C4-2B (cell line): ENCODE measurements at regions not wholly inside any gene's neighbourhood (a gene's known extent, or its start where the extent isn't known, plus 50 kb on each side); places are given as distances from the start of the nearest gene placed in this dataset.

Source experiments
- H3K27ac ChIP-seq: fragments of 450-650 bp; 2 replicates; pipeline ENCODE4 v1.5.1; 2017
- ZFX ChIP-seq: fragments of 450-650 bp; IDR thresholded peaks from 2 replicates; pipeline ENCODE4 v1.6.1; 2017
- TF ChIP-seq, protein P1 (sequence below): fragments of 450-650 bp; conservative IDR thresholded peaks from 2 replicates; pipeline ENCODE4 v1.5.1; 2017; ENCODE audit warnings: mild to moderate bottlenecking

DNA sequence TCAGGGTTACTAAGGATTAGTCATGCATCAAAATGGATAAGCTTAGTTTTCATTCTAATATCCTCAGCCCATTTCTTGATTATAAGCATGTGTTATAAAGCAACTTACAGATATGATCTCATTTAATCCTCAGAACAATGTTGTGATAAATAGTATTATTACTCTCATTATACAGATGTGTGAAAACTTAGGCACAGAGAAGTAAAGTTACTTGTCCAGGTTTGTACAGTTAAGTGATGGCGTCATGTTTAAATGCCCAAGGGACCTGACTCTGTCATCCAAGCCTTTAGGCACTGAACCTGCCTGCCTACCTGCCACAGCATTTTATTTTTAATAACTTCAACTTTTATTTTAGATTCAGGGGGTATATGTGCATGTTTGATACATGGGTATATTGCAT lies 472.9 kb upstream of the SEMA6D start:
- H3K27ac ChIP-seq = no peak overlapping the region
- no peak for TF ChIP-seq ZFX
- TF ChIP-seq, protein P1, sequence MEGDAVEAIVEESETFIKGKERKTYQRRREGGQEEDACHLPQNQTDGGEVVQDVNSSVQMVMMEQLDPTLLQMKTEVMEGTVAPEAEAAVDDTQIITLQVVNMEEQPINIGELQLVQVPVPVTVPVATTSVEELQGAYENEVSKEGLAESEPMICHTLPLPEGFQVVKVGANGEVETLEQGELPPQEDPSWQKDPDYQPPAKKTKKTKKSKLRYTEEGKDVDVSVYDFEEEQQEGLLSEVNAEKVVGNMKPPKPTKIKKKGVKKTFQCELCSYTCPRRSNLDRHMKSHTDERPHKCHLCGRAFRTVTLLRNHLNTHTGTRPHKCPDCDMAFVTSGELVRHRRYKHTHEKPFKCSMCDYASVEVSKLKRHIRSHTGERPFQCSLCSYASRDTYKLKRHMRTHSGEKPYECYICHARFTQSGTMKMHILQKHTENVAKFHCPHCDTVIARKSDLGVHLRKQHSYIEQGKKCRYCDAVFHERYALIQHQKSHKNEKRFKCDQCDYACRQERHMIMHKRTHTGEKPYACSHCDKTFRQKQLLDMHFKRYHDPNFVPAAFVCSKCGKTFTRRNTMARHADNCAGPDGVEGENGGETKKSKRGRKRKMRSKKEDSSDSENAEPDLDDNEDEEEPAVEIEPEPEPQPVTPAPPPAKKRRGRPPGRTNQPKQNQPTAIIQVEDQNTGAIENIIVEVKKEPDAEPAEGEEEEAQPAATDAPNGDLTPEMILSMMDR = no peak

DNA sequence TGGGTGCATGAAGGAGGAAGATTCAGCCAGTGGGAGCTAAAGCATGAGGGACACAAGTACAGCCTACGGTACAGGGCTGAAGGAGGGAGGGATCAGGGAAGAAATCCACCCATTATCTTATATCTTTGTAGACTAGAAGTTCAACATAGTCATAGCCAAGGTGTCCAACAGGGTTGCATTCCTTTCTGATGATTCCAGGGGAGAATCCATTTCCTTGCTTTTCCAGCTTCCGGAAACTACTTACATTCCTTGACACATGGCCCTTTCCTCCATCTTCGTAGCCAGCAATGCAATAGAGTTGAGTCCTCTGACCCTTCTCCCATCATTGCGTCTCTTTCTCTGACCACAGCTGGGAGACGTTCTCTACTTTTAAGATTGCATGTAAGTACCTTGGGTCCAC lies 471.0 kb upstream of the SEMA6D start:
- TF ChIP-seq ZFX = no peak
- no peak overlapping the region for H3K27ac ChIP-seq

DNA sequence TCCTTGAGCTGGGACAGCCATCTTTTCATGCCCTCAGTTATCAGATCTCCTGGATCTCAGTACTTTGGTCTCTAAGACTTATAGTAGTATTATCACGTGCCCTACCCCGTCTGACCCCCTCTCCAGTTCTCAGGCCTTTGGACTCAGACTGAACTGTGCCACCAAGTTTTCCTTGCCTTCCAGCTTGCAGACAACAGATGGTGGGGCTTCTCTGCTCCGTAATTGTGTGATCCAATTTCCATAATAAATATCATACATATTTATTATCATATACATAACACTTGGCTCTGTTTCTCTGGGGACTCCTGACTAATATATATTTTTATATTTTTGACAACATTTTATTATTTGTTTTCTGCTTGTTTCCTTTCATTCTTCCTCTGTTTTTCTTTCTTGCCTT lies 458.8 kb upstream of the SEMA6D start:
- TF ChIP-seq, protein P1 = no peak
- TF ChIP-seq ZFX = no peak
- no peak overlapping the region for H3K27ac ChIP-seq

DNA sequence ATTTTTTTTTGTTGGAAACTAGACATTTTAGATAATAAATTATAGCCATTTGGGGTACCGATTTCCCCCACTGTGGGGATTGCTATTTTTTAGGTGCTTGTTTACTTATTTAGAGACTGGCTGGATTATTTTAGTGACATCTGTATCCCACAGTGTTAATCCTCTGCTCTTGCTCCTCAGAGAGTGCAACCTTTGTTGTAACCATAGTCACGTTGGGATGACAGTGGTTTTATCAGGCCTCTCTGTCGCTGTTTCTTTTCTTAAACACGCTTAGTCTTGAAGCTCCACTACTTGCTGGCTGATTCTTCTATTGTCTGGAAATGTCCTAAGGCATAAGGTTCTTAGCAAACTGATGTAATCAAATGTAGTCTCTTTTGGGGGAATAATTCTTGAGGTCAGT lies 451.6 kb upstream of the SEMA6D start:
- no peak overlapping the region for H3K27ac ChIP-seq
- TF ChIP-seq ZFX = no peak
- TF ChIP-seq, protein P1 = no peak

DNA sequence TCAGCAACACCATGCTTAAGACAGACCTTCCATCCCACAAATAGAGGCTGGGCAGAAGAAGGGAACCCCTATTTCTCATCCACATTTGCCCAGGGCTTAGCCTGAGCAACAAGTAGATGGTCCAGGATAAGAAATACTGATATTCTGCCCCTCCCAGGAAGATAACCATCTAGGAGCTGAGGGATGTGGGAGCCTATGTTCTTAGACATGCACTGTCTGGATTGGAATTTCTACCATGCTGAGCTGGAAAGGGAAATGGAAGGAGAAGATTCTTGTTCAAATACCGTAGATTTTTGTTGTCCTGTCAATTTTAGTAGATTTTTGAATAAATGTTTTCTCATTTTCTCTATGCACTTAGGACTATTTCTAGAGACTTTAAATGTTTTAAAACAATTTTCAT lies 450.7 kb upstream of the SEMA6D start:
- H3K27ac ChIP-seq = no peak overlapping the region
- TF ChIP-seq, protein P1 = no peak
- TF ChIP-seq ZFX = no peak

DNA sequence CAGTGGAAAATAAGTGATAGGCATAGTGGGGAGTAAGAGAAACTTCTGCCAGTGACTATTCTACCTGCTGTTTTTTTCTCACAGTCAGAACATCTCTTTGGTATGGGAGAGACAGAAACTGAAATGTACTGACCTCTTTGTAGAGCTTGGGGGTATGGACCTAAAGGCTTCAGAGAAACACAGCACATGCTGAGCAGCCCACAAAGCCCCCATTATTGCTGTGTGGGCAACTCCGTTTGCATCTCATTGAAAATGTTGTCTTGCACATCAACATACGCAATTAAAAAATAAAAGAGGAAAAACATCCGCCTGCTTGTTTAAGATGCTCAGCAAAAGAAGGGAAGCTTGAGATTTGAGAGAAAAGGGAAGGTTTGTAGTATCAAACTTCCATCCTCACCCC lies 443.4 kb upstream of the SEMA6D start:
- H3K27ac ChIP-seq = no peak overlapping the region
- TF ChIP-seq, protein P1 = no peak
- TF ChIP-seq ZFX = no peak

DNA sequence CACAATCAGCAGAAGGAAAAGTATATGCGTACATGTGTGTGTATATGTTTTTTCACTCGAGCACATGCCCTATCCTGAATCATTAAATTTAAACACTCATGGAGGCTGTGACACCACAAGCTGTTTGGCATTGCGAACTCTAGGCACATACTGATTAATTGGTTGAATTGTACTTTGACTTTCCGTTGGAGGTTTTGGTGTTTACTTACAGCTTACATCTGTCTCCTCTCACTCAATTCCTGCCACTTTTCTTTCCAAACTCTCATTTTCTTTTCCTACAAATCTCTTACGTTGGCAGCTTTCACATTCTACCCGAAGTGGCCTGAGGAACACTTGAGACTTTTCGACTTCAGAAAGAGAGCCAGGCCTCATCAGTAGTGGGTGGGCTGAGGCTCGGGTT lies 434.1 kb upstream of the SEMA6D start:
- H3K27ac ChIP-seq = no peak overlapping the region
- TF ChIP-seq ZFX = no peak
- TF ChIP-seq, protein P1 = no peak

DNA sequence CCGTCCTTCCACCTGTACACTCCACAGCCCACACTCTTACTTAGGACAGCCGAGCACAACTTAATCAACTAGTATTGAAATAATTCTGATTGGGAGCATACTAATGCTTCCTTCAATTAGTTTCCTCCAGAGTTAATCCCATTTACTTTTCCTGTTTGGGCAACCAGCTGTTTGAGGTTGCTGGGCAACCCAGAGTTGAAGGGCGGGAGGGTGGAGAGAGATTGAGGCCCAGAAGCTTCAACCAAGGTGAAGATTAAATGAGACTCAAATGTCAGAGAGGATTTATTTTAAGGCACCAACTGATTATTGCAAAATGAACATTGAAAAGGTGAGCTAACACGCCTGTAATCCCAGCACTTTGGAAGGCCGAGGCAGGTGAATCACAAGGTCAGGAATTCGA lies 428.5 kb upstream of the SEMA6D start:
- TF ChIP-seq ZFX = no peak
- TF ChIP-seq, protein P1 = no peak

More for the DNA sequence above, 428.5 kb upstream of the SEMA6D start:
- no peak overlapping the region for H3K27ac ChIP-seq
